Epithelial cell of proximal tubule (primary cell): ENCODE measurements at regions not wholly inside any gene's neighbourhood (a gene's known extent, or its start where the extent isn't known, plus 50 kb on each side); places are given as distances from the start of the nearest gene placed in this dataset.

Experiments used
- DNase-seq: peaks from one replicate; pipeline ENCODE4 v3.0.0-alpha.2; 2011; ENCODE audit warnings: low read depth
- H3K4me3 ChIP-seq: 2 replicates; pipeline ENCODE4 v1.5.1; 2011; ENCODE audit warnings: low read depth, mild to moderate bottlenecking, low read length
- CTCF ChIP-seq: conservative IDR thresholded peaks from 2 replicates; pipeline ENCODE4 v1.5.1; 2012; ENCODE audit warnings: low read depth, mild to moderate bottlenecking, low read length

GRCh38 chr6:77299931-77300330, 163.4 kb downstream of the HTR1B start:
- no peak overlapping the region for H3K4me3 ChIP-seq
- no peak for DNase-seq

GRCh38 chr6:77298283-77298682, 165.0 kb downstream of the HTR1B start:
- no peak for TF ChIP-seq CTCF
- no peak for DNase-seq
- H3K4me3 ChIP-seq: no peak overlapping the region

More at GRCh38 chr6:77299931-77300330, 163.4 kb downstream of the HTR1B start:
- TF ChIP-seq CTCF: no peak

GRCh38 chr6:77292564-77293546, 170.4 kb downstream of the HTR1B start:
- no peak overlapping the region for H3K4me3 ChIP-seq
- no peak for TF ChIP-seq CTCF
- DNase-seq: peak; percentile 27

- no peak overlapping the region for H3K4me3 ChIP-seq
- no peak for TF ChIP-seq CTCF
- no peak for DNase-seq
Measured at GRCh38 chr6:77290798-77291197, 172.5 kb downstream of the HTR1B start.

- no peak for DNase-seq
- H3K4me3 ChIP-seq: no peak overlapping the region
- TF ChIP-seq CTCF: no peak
Measured at GRCh38 chr6:77286541-77286940, 176.8 kb downstream of the HTR1B start.

GRCh38 chr6:77273929-77274328, 189.4 kb downstream of the HTR1B start:
- TF ChIP-seq CTCF: no peak
- DNase-seq: no peak
- H3K4me3 ChIP-seq: no peak overlapping the region

GRCh38 chr6:77264970-77265369, 198.3 kb downstream of the HTR1B start:
- TF ChIP-seq CTCF: no peak
- H3K4me3 ChIP-seq: no peak overlapping the region
- DNase-seq: no peak
